GM21786 (cell line): ENCODE measurements at regions not wholly inside any gene's neighbourhood (a gene's known extent, or its start where the extent isn't known, plus 50 kb on each side); places are given as distances from the start of the nearest gene placed in this dataset.
"Not testable (repeated sequence)": the region's sequence is repeated elsewhere in the genome, so short reads cannot be mapped to it uniquely, and the experiment has no call there.

ENCODE experiments used
- ATAC-seq: cut with Tn5 transposase; IDR thresholded peaks from one replicate; pipeline ENCODE4 v1.9.1; 2021; ENCODE audit not compliant: unreplicated experiment

GRCh38 chr14:52202151-52202550 is 65.3 kb upstream of the PTGDR start:
- no peak for ATAC-seq

- no peak for ATAC-seq
Measured at GRCh38 chr14:52190337-52190931, 77.1 kb upstream of the PTGDR start.

GRCh38 chr14:52189325-52189724 is 78.2 kb upstream of the PTGDR start:
- ATAC-seq: no peak

GRCh38 chr14:52188381-52188780 is 79.1 kb upstream of the PTGDR start:
- no peak for ATAC-seq

GRCh38 chr14:52185178-52185577 is 82.3 kb upstream of the PTGDR start:
- no peak for ATAC-seq

GRCh38 chr14:52182853-52183252 is 84.6 kb upstream of the PTGDR start:
- ATAC-seq: no peak

- no peak for ATAC-seq
Measured at GRCh38 chr14:52179141-52179790, 88.2 kb upstream of the PTGDR start.

GRCh38 chr14:52175982-52176502 is 91.5 kb upstream of the PTGDR start:
- ATAC-seq: peak; percentile 60

- not testable (repeated sequence) for ATAC-seq
Measured at GRCh38 chr14:52171932-52172331, 95.6 kb upstream of the PTGDR start.

GRCh38 chr14:52166822-52167221 is 98.0 kb upstream of the NID2 start:
- no peak for ATAC-seq

GRCh38 chr14:52155651-52156213 is 86.9 kb upstream of the NID2 start:
- no peak for ATAC-seq

- no peak for ATAC-seq
Measured at GRCh38 chr14:52154992-52155650, 86.3 kb upstream of the NID2 start.

- no peak for ATAC-seq
Measured at GRCh38 chr14:52153939-52154338, 85.1 kb upstream of the NID2 start.

- no peak for ATAC-seq
Measured at GRCh38 chr14:52150162-52150561, 81.3 kb upstream of the NID2 start.

- no peak for ATAC-seq
Measured at GRCh38 chr14:52148371-52148770, 79.5 kb upstream of the NID2 start.

GRCh38 chr14:52146504-52146903 is 77.6 kb upstream of the NID2 start:
- ATAC-seq: no peak

- not testable (repeated sequence) for ATAC-seq
Measured at GRCh38 chr14:52144099-52144498, 75.2 kb upstream of the NID2 start.

- ATAC-seq: no peak
Measured at GRCh38 chr14:52142504-52142903, 73.6 kb upstream of the NID2 start.

- no peak for ATAC-seq
Measured at GRCh38 chr14:52131640-52132320, 62.9 kb upstream of the NID2 start.

- ATAC-seq: no peak
Measured at GRCh38 chr14:52129721-52130120, 60.9 kb upstream of the NID2 start.

GRCh38 chr14:52125885-52126284 is 57.0 kb upstream of the NID2 start:
- no peak for ATAC-seq
